ENCODE measurements at regions not wholly inside any gene's neighbourhood (a gene's known extent, or its start where the extent isn't known, plus 50 kb on each side); places are given as distances from the start of the nearest gene placed in this dataset.

GRCh38 chr5:108696951-108697715 is 50.6 kb upstream of the FER start:
- no peaks in the 10 kb centered on the region for H3K27me3 ChIP-seq
- intact Hi-C loops (cut with DNase I): no loop called here
- WGBS (ENCODE audit: insufficient coverage, low coverage, low lambda C conversion rate, missing lambda C conversion rate): 77% methylated on average over 2 of the region's 2 CpGs
- no peaks in the 10 kb centered on the region for H3K4me1 ChIP-seq
- no peak for DNase-seq
- ATAC-seq: no peak
- no peaks in the 10 kb centered on the region for H3K9me3 ChIP-seq
- H3K27ac ChIP-seq: no peak overlapping the region
- no peak for TF ChIP-seq POLR2A (IDR thresholded peaks at IDR 0.05)
- TF ChIP-seq CTCF (IDR thresholded peaks at IDR 0.05): no peak
- H3K36me3 ChIP-seq: no peaks in the 10 kb centered on the region
- H3K4me3 ChIP-seq: no peak overlapping the region

GRCh38 chr5:108696407-108696806 is 51.3 kb upstream of the FER start:
- intact Hi-C loops (cut with DNase I): no loop called here
- Histone ChIP-seq H3K4me3 (no peak overlapping the region), H3K36me3 (no peaks in the 10 kb centered on the region), H3K9me3 (no peaks in the 10 kb centered on the region), H3K4me1 (no peaks in the 10 kb centered on the region), H3K27me3 (no peaks in the 10 kb centered on the region), H3K27ac (no peak overlapping the region)
- DNase-seq: no peak
- TF ChIP-seq CTCF (IDR thresholded peaks at IDR 0.05): no peak
- no peak for TF ChIP-seq POLR2A (IDR thresholded peaks at IDR 0.05)
- ATAC-seq: no peak
- WGBS (ENCODE audit: insufficient coverage, low coverage, low lambda C conversion rate, missing lambda C conversion rate): 50% methylated on average over 5 of the region's 5 CpGs

- H3K9me3 ChIP-seq: no peaks in the 10 kb centered on the region
- TF ChIP-seq CTCF (IDR thresholded peaks at IDR 0.05) (no peak), POLR2A (IDR thresholded peaks at IDR 0.05) (no peak)
- no peaks in the 10 kb centered on the region for H3K36me3 ChIP-seq
- DNase-seq (no peak), ATAC-seq (no peak)
- intact Hi-C loops (cut with DNase I): no loop called here
- H3K27ac ChIP-seq: no peak overlapping the region
- H3K27me3 ChIP-seq: no peaks in the 10 kb centered on the region
- no peaks in the 10 kb centered on the region for H3K4me1 ChIP-seq
- no peak overlapping the region for H3K4me3 ChIP-seq
These were observed 59.2 kb upstream of the FER start for GRCh38 chr5:108688485-108688884.

GRCh38 chr5:108687595-108688200 is 60.0 kb upstream of the FER start:
- intact Hi-C loops (cut with DNase I): no loop called here
- no peak overlapping the region for H3K27ac ChIP-seq
- ATAC-seq (no peak), DNase-seq (no peak)
- no peaks in the 10 kb centered on the region for H3K9me3 ChIP-seq
- H3K4me3 ChIP-seq: no peak overlapping the region
- no peaks in the 10 kb centered on the region for H3K36me3 ChIP-seq
- WGBS (ENCODE audit: insufficient coverage, low coverage, low lambda C conversion rate, missing lambda C conversion rate): 46% methylated on average over 2 of the region's 2 CpGs
- H3K27me3 ChIP-seq: no peaks in the 10 kb centered on the region
- H3K4me1 ChIP-seq: no peaks in the 10 kb centered on the region
- no peak for TF ChIP-seq POLR2A (IDR thresholded peaks at IDR 0.05)
- no peak for TF ChIP-seq CTCF (IDR thresholded peaks at IDR 0.05)

Data from right lobe of liver (tissue), 6 donors.